WERI-Rb-1 (cell line): ENCODE measurements at regions not wholly inside any gene's neighbourhood (a gene's known extent, or its start where the extent isn't known, plus 50 kb on each side); places are given as distances from the start of the nearest gene placed in this dataset.

ENCODE experiments used
- DNase-seq: peaks from one replicate; pipeline ENCODE4 v3.0.0-alpha.2; 2020
- H3K27ac ChIP-seq: fragments of 250-450 bp; sonication (Bioruptor Pico); 2 replicates; pipeline ENCODE4 v1.5.1; 2020; ENCODE audit warnings: mild to moderate bottlenecking, moderate library complexity
- H3K27me3 ChIP-seq: fragments of 250-450 bp; sonication (Bioruptor Pico); 2 replicates; pipeline ENCODE4 v1.5.1; 2021; ENCODE audit warnings: mild to moderate bottlenecking, low read depth, moderate library complexity; ENCODE audit not compliant: insufficient read depth, severe bottlenecking
- H3K36me3 ChIP-seq: fragments of 250-450 bp; sonication (Bioruptor Pico); 2 replicates; pipeline ENCODE4 v1.5.1; 2020; ENCODE audit warnings: mild to moderate bottlenecking, moderate library complexity
- H3K4me3 ChIP-seq: 2 replicates; pipeline ENCODE4 v1.5.1; 2011; ENCODE audit warnings: low read depth, mild to moderate bottlenecking, control low read depth, low read length
- H3K9me3 ChIP-seq: fragments of 250-450 bp; sonication (Bioruptor Pico); 2 replicates; pipeline ENCODE4 v1.5.1; 2021; ENCODE audit warnings: mild to moderate bottlenecking, moderate library complexity; ENCODE audit not compliant: severe bottlenecking
- CTCF ChIP-seq: IDR thresholded peaks from 2 replicates; pipeline ENCODE4 v1.5.1; 2011; ENCODE audit warnings: low read depth, mild to moderate bottlenecking, control low read depth, inconsistent platforms, low read length

GRCh38 chrX:122512561-122513072, 671.5 kb upstream of the GRIA3 start:
- no peak for TF ChIP-seq CTCF
- no peaks in the 10 kb centered on the region for H3K9me3 ChIP-seq
- H3K27me3 ChIP-seq, result peaks cover 4% of the 10 kb centered on the region
- H3K36me3 ChIP-seq, result no peaks in the 10 kb centered on the region
- H3K4me3 ChIP-seq, result no peak overlapping the region
- no peak overlapping the region for H3K27ac ChIP-seq
- DNase-seq, result no peak

DNA sequence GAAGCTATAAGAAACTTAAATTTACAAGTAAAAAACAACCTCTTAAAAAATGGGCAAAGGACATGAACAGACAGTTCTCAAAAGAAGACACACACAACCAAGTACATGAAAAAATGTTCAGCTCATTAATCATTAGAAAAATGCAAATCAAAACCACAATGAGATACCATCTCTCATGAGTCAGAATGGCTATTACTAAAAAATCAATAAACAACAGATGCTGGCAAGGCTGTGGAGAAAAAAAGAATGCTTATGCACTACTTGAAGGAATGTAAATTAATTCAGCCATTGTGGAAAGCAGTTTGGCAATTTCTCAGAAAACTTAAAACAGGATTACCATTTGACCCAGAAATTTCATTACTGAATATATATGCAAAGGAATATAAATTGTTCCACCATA, 666.3 kb upstream of the GRIA3 start:
- Histone ChIP-seq H3K9me3 (no peaks in the 10 kb centered on the region), H3K36me3 (no peaks in the 10 kb centered on the region), H3K27ac (no peak overlapping the region), H3K4me3 (no peak overlapping the region), H3K27me3 (peaks cover 13% of the 10 kb centered on the region)
- DNase-seq, result no peak
- TF ChIP-seq CTCF, result no peak

DNA sequence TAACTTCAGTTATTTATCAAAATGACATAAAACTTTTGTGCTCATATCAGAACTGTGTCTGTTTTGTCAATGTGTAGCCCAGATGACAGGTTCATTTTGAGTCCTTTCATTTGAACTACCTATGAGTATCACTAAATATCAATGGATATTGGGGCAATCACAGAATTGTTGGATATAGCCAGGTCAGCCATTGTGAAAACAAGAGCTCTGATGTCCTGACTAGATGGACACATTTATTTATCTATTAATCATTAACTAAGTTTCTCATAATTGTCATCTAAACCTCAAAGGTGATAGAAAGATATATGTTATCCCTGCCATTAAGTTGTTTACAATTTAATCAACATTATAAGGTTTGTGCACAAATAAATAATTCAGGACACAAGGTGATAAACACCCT, 638.3 kb upstream of the GRIA3 start:
- Histone ChIP-seq H3K27ac (no peak overlapping the region), H3K36me3 (no peaks in the 10 kb centered on the region), H3K9me3 (no peaks in the 10 kb centered on the region), H3K27me3 (peaks cover 7% of the 10 kb centered on the region), H3K4me3 (no peak overlapping the region)
- no peak for TF ChIP-seq CTCF
- no peak for DNase-seq

DNA sequence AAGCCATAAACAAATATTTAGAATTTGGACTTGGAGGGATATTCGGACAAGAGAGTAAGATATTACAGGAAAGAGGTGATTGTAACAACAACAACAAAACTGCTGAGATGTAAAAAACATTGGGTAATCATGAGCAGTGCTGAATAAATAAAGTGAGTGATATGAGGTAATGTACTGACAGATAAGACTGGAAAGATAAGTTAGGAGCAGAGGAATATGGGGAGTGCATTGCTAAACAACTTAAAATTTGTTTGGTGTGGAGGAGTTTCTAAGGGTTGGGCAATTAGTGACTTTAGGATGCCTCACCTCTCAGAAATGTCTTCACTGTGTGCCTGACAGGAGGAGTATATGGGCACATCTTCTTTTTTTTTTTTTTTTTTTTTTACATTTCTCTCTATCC, 637.8 kb upstream of the GRIA3 start:
- H3K27me3 ChIP-seq, result peaks cover 7% of the 10 kb centered on the region
- no peak overlapping the region for H3K27ac ChIP-seq
- TF ChIP-seq CTCF, result no peak
- no peak for DNase-seq
- H3K4me3 ChIP-seq, result no peak overlapping the region
- no peaks in the 10 kb centered on the region for H3K36me3 ChIP-seq
- no peaks in the 10 kb centered on the region for H3K9me3 ChIP-seq

GRCh38 chrX:122552286-122552800, 631.7 kb upstream of the GRIA3 start:
- TF ChIP-seq CTCF, result no peak
- DNase-seq, result no peak
- no peaks in the 10 kb centered on the region for H3K27me3 ChIP-seq
- no peak overlapping the region for H3K27ac ChIP-seq
- no peak overlapping the region for H3K4me3 ChIP-seq
- H3K9me3 ChIP-seq, result no peaks in the 10 kb centered on the region
- no peaks in the 10 kb centered on the region for H3K36me3 ChIP-seq

DNA sequence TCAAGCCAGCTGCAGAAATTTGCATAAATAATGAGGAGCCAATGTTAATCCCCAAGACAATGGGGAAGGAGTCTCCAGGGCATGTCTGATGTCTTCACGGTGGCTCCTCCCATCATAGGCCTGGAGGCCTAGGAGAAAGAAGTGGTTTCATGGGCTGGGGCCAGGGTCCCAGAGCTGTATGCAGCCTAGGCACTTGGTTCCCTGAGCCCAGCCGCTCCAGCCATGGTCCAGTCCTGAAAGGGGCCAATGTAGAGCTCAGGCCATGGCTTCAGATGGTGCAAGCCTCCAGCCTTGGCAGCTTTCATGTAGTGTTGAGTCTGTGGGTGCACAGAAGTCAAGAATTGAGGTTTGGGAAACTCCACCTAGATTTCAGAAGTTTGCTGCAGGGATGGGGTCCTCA, 628.2 kb upstream of the GRIA3 start:
- no peak for TF ChIP-seq CTCF
- no peak for DNase-seq

More for the DNA sequence above, 628.2 kb upstream of the GRIA3 start:
- no peaks in the 10 kb centered on the region for H3K27me3 ChIP-seq
- no peak overlapping the region for H3K4me3 ChIP-seq
- no peaks in the 10 kb centered on the region for H3K36me3 ChIP-seq
- H3K27ac ChIP-seq, result no peak overlapping the region
- H3K9me3 ChIP-seq, result no peaks in the 10 kb centered on the region
